Uterus (tissue), 2 donors: ENCODE measurements at regions not wholly inside any gene's neighbourhood (a gene's known extent, or its start where the extent isn't known, plus 50 kb on each side); places are given as distances from the start of the nearest gene placed in this dataset.

Experiments used
- POLR2A ChIP-seq, 2 donors: fragments of 450-650 bp; IDR thresholded peaks; one replicate each; pipeline ENCODE4 v1.6.1; 2016; ENCODE audit warnings: antibody characterized with exemption in 2 of 2, mild to moderate bottlenecking in 1 of 2, moderate library complexity in 1 of 2
- TF ChIP-seq, protein P1 (sequence below), 4 experiments: fragments of 200-600 bp in 2 of 4; fragments of 450-650 bp in 2 of 4; sonication (generic) in 2 of 4; IDR thresholded peaks; one replicate each; pipeline ENCODE4 v1.5.1; 2016 to 2019; ENCODE audit warnings: antibody characterized with exemption in 4 of 4, mild to moderate bottlenecking in 2 of 4, moderate library complexity in 1 of 4

DNA sequence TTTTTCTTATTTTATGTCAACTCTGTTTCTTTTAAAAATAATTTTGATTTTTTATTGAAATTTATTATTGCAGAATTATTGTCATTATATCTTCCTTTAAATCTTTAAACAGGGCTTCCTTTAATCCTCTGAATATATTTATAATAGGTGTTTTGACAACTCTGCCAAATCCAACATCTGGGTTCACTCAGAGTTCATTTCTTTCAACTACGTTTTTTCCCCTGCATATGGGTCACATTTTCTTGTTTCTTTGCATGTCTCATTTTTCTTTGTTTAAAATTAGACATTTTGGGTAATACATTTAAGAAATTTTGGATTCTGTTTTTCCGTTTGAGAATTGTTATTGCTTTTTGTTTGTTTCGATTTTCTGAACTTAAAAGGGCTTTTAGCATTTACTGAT, 655.1 kb upstream of the CITED2 start:
- TF ChIP-seq, protein P1, sequence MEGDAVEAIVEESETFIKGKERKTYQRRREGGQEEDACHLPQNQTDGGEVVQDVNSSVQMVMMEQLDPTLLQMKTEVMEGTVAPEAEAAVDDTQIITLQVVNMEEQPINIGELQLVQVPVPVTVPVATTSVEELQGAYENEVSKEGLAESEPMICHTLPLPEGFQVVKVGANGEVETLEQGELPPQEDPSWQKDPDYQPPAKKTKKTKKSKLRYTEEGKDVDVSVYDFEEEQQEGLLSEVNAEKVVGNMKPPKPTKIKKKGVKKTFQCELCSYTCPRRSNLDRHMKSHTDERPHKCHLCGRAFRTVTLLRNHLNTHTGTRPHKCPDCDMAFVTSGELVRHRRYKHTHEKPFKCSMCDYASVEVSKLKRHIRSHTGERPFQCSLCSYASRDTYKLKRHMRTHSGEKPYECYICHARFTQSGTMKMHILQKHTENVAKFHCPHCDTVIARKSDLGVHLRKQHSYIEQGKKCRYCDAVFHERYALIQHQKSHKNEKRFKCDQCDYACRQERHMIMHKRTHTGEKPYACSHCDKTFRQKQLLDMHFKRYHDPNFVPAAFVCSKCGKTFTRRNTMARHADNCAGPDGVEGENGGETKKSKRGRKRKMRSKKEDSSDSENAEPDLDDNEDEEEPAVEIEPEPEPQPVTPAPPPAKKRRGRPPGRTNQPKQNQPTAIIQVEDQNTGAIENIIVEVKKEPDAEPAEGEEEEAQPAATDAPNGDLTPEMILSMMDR (IDR thresholded peaks at IDR 0.05), result no peak
- TF ChIP-seq POLR2A (IDR thresholded peaks at IDR 0.05), result no peak
